H9 (cell line): ENCODE measurements at regions not wholly inside any gene's neighbourhood (a gene's known extent, or its start where the extent isn't known, plus 50 kb on each side); places are given as distances from the start of the nearest gene placed in this dataset.

Experiments used
- DNase-seq: peaks from one replicate; pipeline ENCODE4 v3.0.0-alpha.2; 2017
- H2AFZ ChIP-seq: one replicate; pipeline ENCODE4 v1.6.1; 2013; ENCODE audit warnings: mild to moderate bottlenecking, low read length, control low read depth, moderate library complexity
- H2AK5ac ChIP-seq: 2 replicates; pipeline ENCODE4 v1.6.1; 2013; ENCODE audit warnings: low read length, control low read depth, mixed read lengths; ENCODE audit not compliant: insufficient read length
- H2BK120ac ChIP-seq: one replicate; pipeline ENCODE4 v1.6.1; 2013; ENCODE audit warnings: low read depth, mild to moderate bottlenecking, low read length, control low read depth, inconsistent platforms; ENCODE audit not compliant: poor library complexity, severe bottlenecking
- H2BK12ac ChIP-seq: 2 replicates; pipeline ENCODE4 v1.6.1; 2013; ENCODE audit warnings: low read length, control low read depth, mixed read lengths, low read depth; ENCODE audit not compliant: insufficient read length
- H2BK15ac ChIP-seq: 2 replicates; pipeline ENCODE4 v1.6.1; 2013; ENCODE audit warnings: low read depth, low read length, control low read depth
- H2BK20ac ChIP-seq: one replicate; pipeline ENCODE4 v1.6.1; 2013; ENCODE audit warnings: low read depth, mild to moderate bottlenecking, low read length, control low read depth, inconsistent platforms; ENCODE audit not compliant: poor library complexity, severe bottlenecking
- H2BK5ac ChIP-seq: 2 replicates; pipeline ENCODE4 v1.6.1; 2013; ENCODE audit warnings: low read length, control low read depth, mixed read lengths; ENCODE audit not compliant: insufficient read length
- H3K14ac ChIP-seq: 2 replicates; pipeline ENCODE4 v1.6.1; 2013; ENCODE audit warnings: low read length, control low read depth; ENCODE audit not compliant: insufficient read depth
- H3K18ac ChIP-seq: 2 replicates; pipeline ENCODE4 v1.6.1; 2013; ENCODE audit warnings: low read depth, mild to moderate bottlenecking, mixed read lengths, low read length, control low read depth; ENCODE audit not compliant: insufficient read length
- H3K23ac ChIP-seq: 2 replicates; pipeline ENCODE4 v1.6.1; 2013; ENCODE audit warnings: low read length, control low read depth, mixed read lengths, low read depth; ENCODE audit not compliant: insufficient read length
- H3K23me2 ChIP-seq: 2 replicates; pipeline ENCODE4 v1.6.1; 2013; ENCODE audit warnings: low read depth, mild to moderate bottlenecking, mixed read lengths, low read length, control low read depth; ENCODE audit not compliant: insufficient read length, poor library complexity, severe bottlenecking
- H3K27ac ChIP-seq: 2 replicates; pipeline ENCODE4 v1.5.1; 2013; ENCODE audit warnings: low read length, control low read depth, mixed read lengths, low read depth; ENCODE audit not compliant: insufficient read length
- H3K27me3 ChIP-seq: 2 replicates; pipeline ENCODE4 v1.6.1; 2013; ENCODE audit warnings: low read length, control low read depth, inconsistent platforms; ENCODE audit not compliant: insufficient read depth
- H3K4ac ChIP-seq: 2 replicates; pipeline ENCODE4 v1.6.1; 2013; ENCODE audit warnings: low read depth, mild to moderate bottlenecking, control low read depth, inconsistent platforms, low read length, moderate library complexity
- H3K4me1 ChIP-seq: 2 replicates; pipeline ENCODE4 v1.6.1; 2013; ENCODE audit warnings: low read length, control low read depth, inconsistent platforms; ENCODE audit not compliant: insufficient read depth
- H3K4me2 ChIP-seq: 2 replicates; pipeline ENCODE4 v1.6.1; 2013; ENCODE audit warnings: low read length, control low read depth, mixed read lengths; ENCODE audit not compliant: insufficient read length, insufficient read depth
- H3K56ac ChIP-seq: 2 replicates; pipeline ENCODE4 v1.6.1; 2013; ENCODE audit warnings: low read depth, mild to moderate bottlenecking, mixed read lengths, low read length, control low read depth; ENCODE audit not compliant: insufficient read length
- H3K79me1 ChIP-seq: 2 replicates; pipeline ENCODE4 v1.6.1; 2013; ENCODE audit warnings: low read depth, mild to moderate bottlenecking, moderate library complexity, low read length, control low read depth, inconsistent platforms; ENCODE audit not compliant: insufficient read depth, poor library complexity, severe bottlenecking
- H3K79me2 ChIP-seq: 2 replicates; pipeline ENCODE4 v1.6.1; 2013; ENCODE audit warnings: low read length, control low read depth, inconsistent platforms; ENCODE audit not compliant: insufficient read depth
- H3K9ac ChIP-seq: 2 replicates; pipeline ENCODE4 v1.6.1; 2013; ENCODE audit warnings: low read length, control low read depth, mixed read lengths; ENCODE audit not compliant: insufficient read length; ENCODE audit errors: extremely low read depth
- H3K9me3 ChIP-seq: one replicate; pipeline ENCODE4 v1.6.1; 2013; ENCODE audit warnings: low read depth, low read length, inconsistent platforms; ENCODE audit not compliant: control insufficient read depth
- H3T11ph ChIP-seq: one replicate; pipeline ENCODE4 v1.6.1; 2013; ENCODE audit warnings: mild to moderate bottlenecking, low read length, control low read depth, inconsistent platforms
- H4K20me1 ChIP-seq: one replicate; pipeline ENCODE4 v1.6.1; 2013; ENCODE audit not compliant: control insufficient read depth, insufficient read length, insufficient read depth
- H4K5ac ChIP-seq: 2 replicates; pipeline ENCODE4 v1.6.1; 2013; ENCODE audit warnings: low read depth, mild to moderate bottlenecking, mixed read lengths, low read length, control low read depth; ENCODE audit not compliant: insufficient read length
- H4K8ac ChIP-seq: replicated peaks from 2 replicates; pipeline ENCODE4 v1.6.1; 2013; ENCODE audit warnings: low read length, control low read depth, mixed read lengths, low read depth; ENCODE audit not compliant: insufficient read length
- H4K91ac ChIP-seq: 2 replicates; pipeline ENCODE4 v1.6.1; 2013; ENCODE audit warnings: low read depth, mild to moderate bottlenecking, moderate library complexity, mixed read lengths, low read length, control low read depth; ENCODE audit not compliant: insufficient read length
- H3K27ac Mint-ChIP-seq, 3 experiments: 2 replicates in 2 of 3; 3 replicates in 1 of 3; pipeline ENCODE4 v1.8.0; 2020 to 2021; ENCODE audit warnings: mixed read lengths in 3 of 3, mild to moderate bottlenecking in 1 of 3, moderate library complexity in 1 of 3
- H3K27me3 Mint-ChIP-seq: 2 replicates; pipeline ENCODE4 v1.8.0; 2021; ENCODE audit warnings: low read depth, mild to moderate bottlenecking, moderate library complexity, mixed read lengths
- H3K36me3 Mint-ChIP-seq, 3 experiments: 2 replicates in 2 of 3; 3 replicates in 1 of 3; pipeline ENCODE4 v1.8.0; 2020 to 2021; ENCODE audit warnings: low read depth in 3 of 3, mixed read lengths in 3 of 3; ENCODE audit not compliant: insufficient read depth in 1 of 3
- H3K4me1 Mint-ChIP-seq, 2 experiments: 2 replicates each; pipeline ENCODE4 v1.8.0; 2020; ENCODE audit warnings: mixed read lengths in 2 of 2
- H3K4me3 Mint-ChIP-seq, 2 experiments: 2 replicates in 1 of 2; 3 replicates in 1 of 2; pipeline ENCODE4 v1.8.0; 2020 to 2021; ENCODE audit warnings: mild to moderate bottlenecking in 2 of 2, mixed read lengths in 2 of 2, moderate library complexity in 1 of 2
- H3K9me3 Mint-ChIP-seq, 2 experiments: 2 replicates in 1 of 2; 3 replicates in 1 of 2; pipeline ENCODE4 v1.8.0; 2020; ENCODE audit warnings: mild to moderate bottlenecking in 2 of 2, mixed read lengths in 2 of 2, moderate library complexity in 1 of 2
- WGBS: extraction: QIAGEN DNeasy Blood & Tissue Kit; methylation state at CpG from one replicate; pipeline ENCODE4 v1.1.7; 2013; ENCODE audit warnings: missing lambda C conversion rate, low lambda C conversion rate, mixed read lengths; ENCODE audit not compliant: insufficient read length; ENCODE audit errors: extremely low coverage; 5-methylcytosine and 5-hydroxymethylcytosine counted together
- TF ChIP-seq, protein P1 (sequence below): fragments of 200-600 bp; sonication (generic); conservative IDR thresholded peaks from 3 replicates; pipeline ENCODE4 v1.8.0; 2021; ENCODE audit warnings: antibody characterized with exemption, mild to moderate bottlenecking

DNA sequence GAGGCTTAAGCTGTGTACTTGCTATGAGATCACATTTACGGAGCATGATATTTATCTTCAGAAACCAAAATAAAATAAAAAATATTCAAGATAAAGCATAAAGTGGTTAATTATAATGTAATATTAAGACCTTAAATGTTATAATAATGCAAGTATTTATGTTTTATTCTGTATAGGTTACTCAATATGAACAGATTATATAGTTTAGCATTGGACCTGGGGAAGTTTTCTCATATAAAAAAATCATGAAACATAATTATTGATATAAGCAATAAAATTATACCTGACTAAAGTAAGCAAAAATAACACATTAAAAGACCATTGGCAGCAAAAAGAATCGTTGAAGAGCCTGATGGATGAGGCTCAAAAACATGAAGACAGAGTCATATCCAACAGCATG lies 516.2 kb downstream of the SLC16A7 start:
- Histone ChIP-seq H3K23me2 (no peaks in the 10 kb centered on the region), H3K18ac (no peak overlapping the region), H2AFZ (no peak overlapping the region), H3K9ac (no peak overlapping the region), H3K4me1 (no peaks in the 10 kb centered on the region), H3T11ph (no peak overlapping the region), H2BK20ac (no peak overlapping the region), H4K20me1 (no peaks in the 10 kb centered on the region), H3K79me2 (no peaks in the 10 kb centered on the region), H3K14ac (no peak overlapping the region), H3K9me3 (no peaks in the 10 kb centered on the region), H2BK12ac (no peak overlapping the region), H3K4ac (no peak overlapping the region), H3K23ac (no peak overlapping the region), H3K27ac (no peak overlapping the region), H2AK5ac (no peak overlapping the region), H3K56ac (no peak overlapping the region), H3K79me1 (no peaks in the 10 kb centered on the region), H4K91ac (no peak overlapping the region), H4K8ac (no peak overlapping the region), H4K5ac (no peak overlapping the region), H3K4me2 (no peak overlapping the region), H2BK5ac (no peak overlapping the region), H2BK120ac (no peak overlapping the region), H3K27me3 (no peaks in the 10 kb centered on the region), H2BK15ac (no peak overlapping the region)
- WGBS: no CpG with 5 or more reads among the region's 2 CpGs
- Mint-ChIP-seq H3K36me3 (peaks cover 0 to 1% (median 0%) of the 10 kb centered on the region in 3 experiments; a peak in 1 of 7 replicates), H3K9me3 (peaks cover 4% of the 10 kb centered on the region in 2 experiments; a peak in 2 of 5 replicates), H3K27ac (no peak overlapping the region), H3K27me3 (no peaks in the 10 kb centered on the region), H3K4me1 (no peaks in the 10 kb centered on the region), H3K4me3 (no peak overlapping the region)
- no peak for DNase-seq
- TF ChIP-seq, protein P1, sequence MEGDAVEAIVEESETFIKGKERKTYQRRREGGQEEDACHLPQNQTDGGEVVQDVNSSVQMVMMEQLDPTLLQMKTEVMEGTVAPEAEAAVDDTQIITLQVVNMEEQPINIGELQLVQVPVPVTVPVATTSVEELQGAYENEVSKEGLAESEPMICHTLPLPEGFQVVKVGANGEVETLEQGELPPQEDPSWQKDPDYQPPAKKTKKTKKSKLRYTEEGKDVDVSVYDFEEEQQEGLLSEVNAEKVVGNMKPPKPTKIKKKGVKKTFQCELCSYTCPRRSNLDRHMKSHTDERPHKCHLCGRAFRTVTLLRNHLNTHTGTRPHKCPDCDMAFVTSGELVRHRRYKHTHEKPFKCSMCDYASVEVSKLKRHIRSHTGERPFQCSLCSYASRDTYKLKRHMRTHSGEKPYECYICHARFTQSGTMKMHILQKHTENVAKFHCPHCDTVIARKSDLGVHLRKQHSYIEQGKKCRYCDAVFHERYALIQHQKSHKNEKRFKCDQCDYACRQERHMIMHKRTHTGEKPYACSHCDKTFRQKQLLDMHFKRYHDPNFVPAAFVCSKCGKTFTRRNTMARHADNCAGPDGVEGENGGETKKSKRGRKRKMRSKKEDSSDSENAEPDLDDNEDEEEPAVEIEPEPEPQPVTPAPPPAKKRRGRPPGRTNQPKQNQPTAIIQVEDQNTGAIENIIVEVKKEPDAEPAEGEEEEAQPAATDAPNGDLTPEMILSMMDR: no peak
